Activated T-cell treated with anti-CD3 and anti-CD28 coated beads, Interleukin-2, amount 50 U/mL, for 24 hours (primary cell): ENCODE measurements at regions not wholly inside any gene's neighbourhood (a gene's known extent, or its start where the extent isn't known, plus 50 kb on each side); places are given as distances from the start of the nearest gene placed in this dataset.

Experiments used
- DNase-seq: peaks from one replicate; pipeline ENCODE4 v3.0.0-alpha.2; 2020
- H3K27ac Mint-ChIP-seq: 2 replicates; pipeline ENCODE4 v1.8.0; 2020; ENCODE audit warnings: mild to moderate bottlenecking, mixed read lengths
- H3K27me3 Mint-ChIP-seq: 2 replicates; pipeline ENCODE4 v1.8.0; 2020; ENCODE audit warnings: mixed read lengths
- H3K36me3 Mint-ChIP-seq: 2 replicates; pipeline ENCODE4 v1.8.0; 2020; ENCODE audit warnings: low read depth, mixed read lengths
- H3K4me1 Mint-ChIP-seq: 2 replicates; pipeline ENCODE4 v1.8.0; 2020; ENCODE audit warnings: low read depth, mixed read lengths
- H3K4me3 Mint-ChIP-seq: 2 replicates; pipeline ENCODE4 v1.8.0; 2020; ENCODE audit warnings: mild to moderate bottlenecking, moderate library complexity, mixed read lengths
- H3K9me3 Mint-ChIP-seq: 2 replicates; pipeline ENCODE4 v1.8.0; 2020; ENCODE audit warnings: mixed read lengths

- DNase-seq, result no peak
- H3K27me3 Mint-ChIP-seq, result no peaks in the 10 kb centered on the region
- no peak overlapping the region for H3K27ac Mint-ChIP-seq
- H3K9me3 Mint-ChIP-seq, result peaks cover 3% of the 10 kb centered on the region
- H3K36me3 Mint-ChIP-seq, result no peaks in the 10 kb centered on the region
- H3K4me3 Mint-ChIP-seq, result no peak overlapping the region
- H3K4me1 Mint-ChIP-seq, result no peaks in the 10 kb centered on the region
Observed at GRCh38 chr9:115989831-115990230, 163.8 kb upstream of the PAPPA start.

- no peaks in the 10 kb centered on the region for H3K36me3 Mint-ChIP-seq
- no peak overlapping the region for H3K4me3 Mint-ChIP-seq
- no peak overlapping the region for H3K27ac Mint-ChIP-seq
- no peaks in the 10 kb centered on the region for H3K9me3 Mint-ChIP-seq
- H3K27me3 Mint-ChIP-seq, result no peaks in the 10 kb centered on the region
- DNase-seq, result no peak
- no peaks in the 10 kb centered on the region for H3K4me1 Mint-ChIP-seq
Observed at GRCh38 chr9:115992834-115993233, 160.8 kb upstream of the PAPPA start.

GRCh38 chr9:115997923-115998322, 155.7 kb upstream of the PAPPA start:
- Mint-ChIP-seq H3K4me3 (no peak overlapping the region), H3K9me3 (no peaks in the 10 kb centered on the region), H3K36me3 (no peaks in the 10 kb centered on the region), H3K27ac (no peak overlapping the region), H3K4me1 (no peaks in the 10 kb centered on the region), H3K27me3 (no peaks in the 10 kb centered on the region)
- DNase-seq, result no peak

GRCh38 chr9:115998666-115999065, 154.9 kb upstream of the PAPPA start:
- H3K4me1 Mint-ChIP-seq, result no peaks in the 10 kb centered on the region
- no peak overlapping the region for H3K4me3 Mint-ChIP-seq
- no peak for DNase-seq
- no peaks in the 10 kb centered on the region for H3K9me3 Mint-ChIP-seq
- H3K27ac Mint-ChIP-seq, result no peak overlapping the region
- H3K27me3 Mint-ChIP-seq, result no peaks in the 10 kb centered on the region
- no peaks in the 10 kb centered on the region for H3K36me3 Mint-ChIP-seq

GRCh38 chr9:115999498-115999897, 154.1 kb upstream of the PAPPA start:
- no peaks in the 10 kb centered on the region for H3K36me3 Mint-ChIP-seq
- DNase-seq, result no peak
- H3K4me3 Mint-ChIP-seq, result no peak overlapping the region
- no peaks in the 10 kb centered on the region for H3K27me3 Mint-ChIP-seq
- no peaks in the 10 kb centered on the region for H3K4me1 Mint-ChIP-seq
- H3K27ac Mint-ChIP-seq, result no peak overlapping the region
- H3K9me3 Mint-ChIP-seq, result no peaks in the 10 kb centered on the region

- no peaks in the 10 kb centered on the region for H3K27me3 Mint-ChIP-seq
- H3K9me3 Mint-ChIP-seq, result no peaks in the 10 kb centered on the region
- no peak for DNase-seq
- H3K27ac Mint-ChIP-seq, result no peak overlapping the region
- H3K4me3 Mint-ChIP-seq, result no peak overlapping the region
- H3K4me1 Mint-ChIP-seq, result no peaks in the 10 kb centered on the region
- no peaks in the 10 kb centered on the region for H3K36me3 Mint-ChIP-seq
Observed at GRCh38 chr9:116000748-116001329, 152.8 kb upstream of the PAPPA start.

GRCh38 chr9:116002181-116002580, 151.4 kb upstream of the PAPPA start:
- no peak overlapping the region for H3K4me3 Mint-ChIP-seq
- no peaks in the 10 kb centered on the region for H3K9me3 Mint-ChIP-seq
- H3K36me3 Mint-ChIP-seq, result no peaks in the 10 kb centered on the region
- no peaks in the 10 kb centered on the region for H3K4me1 Mint-ChIP-seq
- no peak overlapping the region for H3K27ac Mint-ChIP-seq
- DNase-seq, result no peak
- no peaks in the 10 kb centered on the region for H3K27me3 Mint-ChIP-seq

GRCh38 chr9:116002624-116003023, 151.0 kb upstream of the PAPPA start:
- no peaks in the 10 kb centered on the region for H3K27me3 Mint-ChIP-seq
- H3K27ac Mint-ChIP-seq, result no peak overlapping the region
- no peaks in the 10 kb centered on the region for H3K36me3 Mint-ChIP-seq
- no peaks in the 10 kb centered on the region for H3K4me1 Mint-ChIP-seq
- H3K4me3 Mint-ChIP-seq, result no peak overlapping the region
- no peak for DNase-seq
- H3K9me3 Mint-ChIP-seq, result no peaks in the 10 kb centered on the region

GRCh38 chr9:116003397-116003796, 150.2 kb upstream of the PAPPA start:
- no peaks in the 10 kb centered on the region for H3K36me3 Mint-ChIP-seq
- H3K4me3 Mint-ChIP-seq, result no peak overlapping the region
- no peaks in the 10 kb centered on the region for H3K4me1 Mint-ChIP-seq
- DNase-seq, result no peak
- H3K27ac Mint-ChIP-seq, result no peak overlapping the region
- H3K9me3 Mint-ChIP-seq, result no peaks in the 10 kb centered on the region
- no peaks in the 10 kb centered on the region for H3K27me3 Mint-ChIP-seq

GRCh38 chr9:116005205-116005604, 148.4 kb upstream of the PAPPA start:
- DNase-seq, result no peak

GRCh38 chr9:116007824-116008223, 145.8 kb upstream of the PAPPA start:
- Mint-ChIP-seq H3K27ac (no peak overlapping the region), H3K4me1 (no peaks in the 10 kb centered on the region), H3K27me3 (no peaks in the 10 kb centered on the region), H3K36me3 (no peaks in the 10 kb centered on the region), H3K9me3 (peaks cover 9% of the 10 kb centered on the region), H3K4me3 (no peak overlapping the region)
- DNase-seq, result no peak

More at GRCh38 chr9:116005205-116005604, 148.4 kb upstream of the PAPPA start:
- H3K36me3 Mint-ChIP-seq, result no peaks in the 10 kb centered on the region
- H3K4me3 Mint-ChIP-seq, result no peak overlapping the region
- peaks cover 5% of the 10 kb centered on the region for H3K9me3 Mint-ChIP-seq
- no peaks in the 10 kb centered on the region for H3K27me3 Mint-ChIP-seq
- H3K4me1 Mint-ChIP-seq, result no peaks in the 10 kb centered on the region
- H3K27ac Mint-ChIP-seq, result no peak overlapping the region

- H3K4me3 Mint-ChIP-seq, result no peak overlapping the region
- no peak for DNase-seq
- no peaks in the 10 kb centered on the region for H3K4me1 Mint-ChIP-seq
- H3K9me3 Mint-ChIP-seq, result peaks cover 9% of the 10 kb centered on the region
- H3K27ac Mint-ChIP-seq, result no peak overlapping the region
- H3K27me3 Mint-ChIP-seq, result no peaks in the 10 kb centered on the region
- no peaks in the 10 kb centered on the region for H3K36me3 Mint-ChIP-seq
Observed at GRCh38 chr9:116008278-116008677, 145.3 kb upstream of the PAPPA start.

GRCh38 chr9:116009420-116009819, 144.2 kb upstream of the PAPPA start:
- Mint-ChIP-seq H3K4me1 (no peaks in the 10 kb centered on the region), H3K36me3 (no peaks in the 10 kb centered on the region), H3K9me3 (peaks cover 9% of the 10 kb centered on the region), H3K4me3 (no peak overlapping the region), H3K27me3 (no peaks in the 10 kb centered on the region), H3K27ac (no peak overlapping the region)
- no peak for DNase-seq

- Mint-ChIP-seq H3K36me3 (no peaks in the 10 kb centered on the region), H3K9me3 (peaks cover under 1% of the 10 kb centered on the region), H3K4me3 (no peak overlapping the region), H3K27ac (no peak overlapping the region), H3K4me1 (no peaks in the 10 kb centered on the region), H3K27me3 (no peaks in the 10 kb centered on the region)
- no peak for DNase-seq
Observed at GRCh38 chr9:116015855-116016254, 137.7 kb upstream of the PAPPA start.

GRCh38 chr9:116020146-116020545, 133.4 kb upstream of the PAPPA start:
- Mint-ChIP-seq H3K27ac (no peak overlapping the region), H3K9me3 (no peaks in the 10 kb centered on the region), H3K36me3 (no peaks in the 10 kb centered on the region), H3K4me3 (no peak overlapping the region), H3K27me3 (no peaks in the 10 kb centered on the region), H3K4me1 (no peaks in the 10 kb centered on the region)
- no peak for DNase-seq

GRCh38 chr9:116020801-116021200, 132.8 kb upstream of the PAPPA start:
- no peak overlapping the region for H3K4me3 Mint-ChIP-seq
- H3K9me3 Mint-ChIP-seq, result no peaks in the 10 kb centered on the region
- no peak for DNase-seq
- H3K4me1 Mint-ChIP-seq, result no peaks in the 10 kb centered on the region
- no peak overlapping the region for H3K27ac Mint-ChIP-seq
- no peaks in the 10 kb centered on the region for H3K36me3 Mint-ChIP-seq
- no peaks in the 10 kb centered on the region for H3K27me3 Mint-ChIP-seq
